ENCODE measurements at regions not wholly inside any gene's neighbourhood (a gene's known extent, or its start where the extent isn't known, plus 50 kb on each side); places are given as distances from the start of the nearest gene placed in this dataset.
A peak's percentile ranks its signal among the peaks of the same experiment; 100 is the strongest.
"Not testable (repeated sequence)": the region's sequence is repeated elsewhere in the genome, so short reads cannot be mapped to it uniquely, and the experiment has no call there.

- DNase-seq, result no peak
Measured at GRCh38 chr5:112112346-112112745, 306.7 kb downstream of the EPB41L4A start.

- peak; percentile 11 for DNase-seq
Measured at GRCh38 chr5:112109331-112110007, 309.6 kb downstream of the EPB41L4A start.

- no peak for DNase-seq
Measured at GRCh38 chr5:112106878-112107277, 312.2 kb downstream of the EPB41L4A start.

DNA sequence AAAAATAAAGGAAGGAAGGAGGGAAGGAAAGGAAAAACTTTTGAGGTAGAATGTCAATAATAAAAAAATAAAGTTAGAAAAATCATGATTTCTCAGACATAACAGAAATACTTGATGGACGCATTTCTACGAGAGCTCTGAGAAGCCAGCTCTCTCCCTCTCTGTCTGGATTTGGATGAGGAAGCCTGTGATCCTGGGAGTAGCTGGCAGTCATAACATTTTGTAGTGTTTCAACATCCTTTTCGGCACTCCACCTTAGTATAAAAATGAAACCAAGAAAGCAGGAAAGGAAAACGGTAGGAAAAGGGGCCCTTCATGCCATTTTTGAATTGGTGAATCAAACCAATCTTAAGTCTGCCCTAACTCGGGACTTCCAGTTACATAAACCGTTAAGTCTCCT lies 321.3 kb downstream of the EPB41L4A start:
- no peak for DNase-seq

DNA sequence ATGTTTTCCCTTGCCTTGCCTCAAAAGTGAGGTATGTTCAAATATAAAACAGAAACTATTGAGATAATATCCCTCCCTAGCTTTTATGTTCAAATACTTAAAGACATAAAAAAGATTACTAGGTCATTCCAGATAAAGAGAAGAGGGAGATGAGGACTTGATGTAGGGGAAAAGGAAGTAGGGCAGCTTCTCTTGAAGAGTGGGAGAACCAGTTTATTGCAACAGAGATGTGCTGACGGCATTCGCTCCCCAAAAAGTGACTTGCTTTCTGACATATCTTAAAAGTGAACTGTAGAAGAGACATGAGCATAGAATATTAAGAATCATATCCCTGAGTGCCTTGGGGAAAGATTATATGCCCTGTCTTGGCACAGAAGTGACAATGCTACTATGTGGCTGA lies 330.2 kb upstream of the NREP start:
- DNase-seq, result no peak

DNA sequence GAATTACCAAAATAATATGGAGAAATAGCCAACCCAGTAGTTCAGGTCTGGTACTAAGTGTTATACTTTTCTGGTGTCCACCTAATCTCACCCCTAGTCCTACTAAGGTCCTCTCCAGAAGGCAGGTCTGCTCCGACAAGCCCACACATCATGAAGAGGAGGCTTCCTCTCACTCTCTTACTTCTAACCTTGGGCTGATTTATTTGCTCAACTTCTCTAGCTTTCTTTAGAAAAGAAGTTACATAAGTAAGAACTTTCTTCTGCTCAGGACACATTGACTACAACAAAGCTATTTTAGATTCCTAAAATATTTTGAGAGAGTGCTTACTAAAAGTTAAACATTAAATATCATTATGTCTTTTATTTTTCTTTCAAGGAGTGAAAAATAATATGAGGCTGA lies 329.7 kb upstream of the NREP start:
- DNase-seq, result no peak

- DNase-seq, result no peak
Measured at GRCh38 chr5:112084149-112084548, 327.2 kb upstream of the NREP start.

GRCh38 chr5:112083623-112084022 lies 326.6 kb upstream of the NREP start:
- DNase-seq, result no peak

DNA sequence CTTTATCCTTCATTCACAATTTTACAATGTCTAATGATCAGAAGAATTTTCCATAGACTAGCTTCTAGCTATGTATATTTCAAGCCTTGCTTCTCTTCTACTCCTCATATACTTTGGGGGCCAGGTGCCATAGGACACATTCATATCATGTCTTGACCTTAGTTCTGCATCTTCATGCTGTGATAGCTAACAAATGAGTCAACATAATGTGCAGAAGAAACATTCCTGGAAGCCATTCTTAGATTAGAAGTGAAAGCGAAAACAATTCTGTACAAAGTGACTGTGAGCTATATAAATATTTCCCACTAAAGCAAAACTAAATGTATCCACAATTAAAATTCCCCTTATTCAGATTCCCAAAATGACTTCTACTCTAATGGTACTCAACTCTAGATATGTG lies 320.2 kb upstream of the NREP start:
- no peak for DNase-seq

GRCh38 chr5:112070022-112070421 lies 313.0 kb upstream of the NREP start:
- no peak for DNase-seq

DNA sequence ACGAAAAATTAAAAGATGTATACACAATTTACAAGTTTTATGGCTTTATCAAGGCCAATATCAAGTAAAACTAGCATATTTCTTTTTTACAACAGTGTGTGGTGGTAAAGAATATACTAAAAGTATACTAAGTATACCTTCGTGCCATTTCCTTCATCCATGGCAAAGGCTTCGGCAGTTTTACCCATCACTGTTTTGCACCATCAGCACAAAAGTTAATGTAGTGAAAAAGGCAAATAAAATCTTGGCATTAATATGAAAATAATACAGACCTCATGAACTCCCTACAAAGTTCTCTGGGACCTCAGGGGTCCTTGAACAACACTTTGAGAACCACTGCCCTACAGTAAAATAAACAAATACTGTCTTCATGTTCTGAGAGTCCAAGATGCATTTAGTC lies 312.3 kb upstream of the NREP start:
- no peak for DNase-seq

GRCh38 chr5:112068593-112068992 lies 311.6 kb upstream of the NREP start:
- no peak for DNase-seq

GRCh38 chr5:112065781-112066180 lies 308.8 kb upstream of the NREP start:
- DNase-seq, result no peak

DNA sequence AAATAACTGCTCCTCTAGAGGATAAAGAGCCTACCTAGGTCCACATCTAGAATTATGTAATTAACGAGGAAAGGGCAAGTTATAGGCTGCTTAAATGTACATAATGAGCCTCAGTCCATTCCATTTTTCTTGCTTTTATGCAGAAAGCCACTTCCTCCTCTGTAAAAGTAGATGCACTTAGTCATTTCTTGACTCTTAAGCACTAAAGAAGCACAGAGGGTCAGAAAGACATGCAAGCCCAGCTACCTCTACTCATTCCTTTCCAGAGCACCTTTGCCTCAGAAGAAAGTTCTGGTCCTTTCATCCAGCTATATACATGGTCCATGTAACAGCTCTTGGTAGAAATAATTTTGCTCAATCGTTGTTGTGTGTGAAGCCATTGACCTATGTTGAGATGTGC lies 308.0 kb upstream of the NREP start:
- no peak for DNase-seq

DNA sequence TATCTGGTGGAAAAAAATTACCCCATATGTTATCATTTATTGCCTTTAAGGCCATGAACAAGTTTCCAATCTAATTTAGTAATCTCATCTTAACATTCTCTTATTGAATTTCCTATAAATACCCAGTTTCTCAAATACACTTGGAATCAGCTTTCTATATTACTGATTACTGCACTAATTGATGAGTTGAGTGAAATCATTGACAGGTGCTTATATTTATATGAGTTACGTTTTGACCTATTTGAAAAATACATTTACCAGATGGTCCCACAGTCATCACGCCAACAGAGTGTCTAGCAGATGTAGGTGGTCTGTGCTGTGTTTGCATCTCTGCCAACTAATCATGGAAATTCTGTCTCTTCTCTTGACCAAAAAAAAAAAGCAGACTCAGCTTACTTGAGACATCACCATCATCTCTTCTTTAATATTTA lies 307.3 kb upstream of the NREP start:
- DNase-seq, result peak; percentile 35

DNA sequence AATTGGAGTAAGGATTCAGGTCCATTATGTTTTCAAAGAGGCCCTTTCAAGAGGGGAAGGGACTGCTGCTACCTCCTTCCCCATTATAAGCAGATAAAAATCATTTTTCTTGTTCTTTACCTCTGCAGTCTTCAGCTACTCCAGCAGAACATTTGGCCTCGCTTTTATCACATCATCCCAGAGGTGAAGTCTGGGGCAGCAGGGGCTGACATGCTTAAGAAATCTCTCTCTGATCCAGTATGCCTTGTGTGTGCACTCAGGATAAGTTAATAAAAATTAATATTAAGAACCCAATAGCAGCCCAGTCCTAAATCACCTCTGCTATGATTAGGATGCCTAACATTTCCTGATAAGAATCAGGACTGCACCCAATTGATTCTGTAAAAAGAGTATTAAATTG lies 306.9 kb upstream of the NREP start:
- no peak for DNase-seq

GRCh38 chr5:112063191-112063590 lies 306.2 kb upstream of the NREP start:
- no peak for DNase-seq

- no peak for DNase-seq
Measured at GRCh38 chr5:112062181-112062580, 305.2 kb upstream of the NREP start.

DNA sequence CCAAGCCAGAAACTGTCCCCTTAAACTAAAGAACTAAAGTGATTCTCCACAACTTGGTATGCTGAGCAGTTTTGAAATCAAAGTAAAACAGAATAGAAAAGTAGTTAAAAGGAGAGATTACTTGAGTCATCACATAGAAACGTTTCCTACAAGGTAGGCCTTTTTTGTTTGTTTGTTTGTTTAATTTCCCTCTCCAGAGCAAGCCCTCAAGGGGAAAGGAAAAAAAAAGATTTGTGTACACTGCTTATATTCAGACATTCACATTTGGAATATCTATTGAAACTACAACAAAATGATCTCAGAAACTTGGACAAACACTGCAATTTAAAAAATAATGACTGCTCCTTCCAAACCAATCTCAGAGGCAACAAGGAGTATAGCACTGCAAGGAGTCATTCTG lies 304.7 kb upstream of the NREP start:
- no peak for DNase-seq

DNA sequence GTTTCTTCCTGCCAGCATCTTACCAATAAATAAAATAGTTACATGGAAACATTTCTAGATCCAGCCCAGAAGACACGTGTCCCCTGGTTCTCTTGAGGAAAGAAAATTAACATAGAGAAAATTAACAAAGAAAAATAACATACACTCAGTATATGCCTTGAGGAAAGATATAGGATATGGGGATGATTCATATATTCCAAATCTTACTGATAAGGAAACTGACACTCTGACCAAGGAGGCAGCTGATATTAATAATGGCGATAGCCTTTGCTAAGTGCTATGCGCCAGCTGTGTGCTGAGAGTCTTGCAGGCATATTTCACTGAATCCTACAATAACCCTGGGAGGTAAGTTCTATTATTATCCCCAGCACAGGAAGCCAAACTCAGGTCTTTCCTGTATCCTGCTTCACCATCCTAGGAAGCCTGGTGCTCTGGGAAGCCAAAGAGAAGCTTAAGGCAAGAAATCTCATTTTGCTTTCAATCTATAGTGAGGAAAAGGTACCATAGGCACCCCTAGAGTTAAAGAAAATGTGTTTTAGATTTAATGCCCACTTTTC lies 302.7 kb upstream of the NREP start:
- DNase-seq, result no peak

DNA sequence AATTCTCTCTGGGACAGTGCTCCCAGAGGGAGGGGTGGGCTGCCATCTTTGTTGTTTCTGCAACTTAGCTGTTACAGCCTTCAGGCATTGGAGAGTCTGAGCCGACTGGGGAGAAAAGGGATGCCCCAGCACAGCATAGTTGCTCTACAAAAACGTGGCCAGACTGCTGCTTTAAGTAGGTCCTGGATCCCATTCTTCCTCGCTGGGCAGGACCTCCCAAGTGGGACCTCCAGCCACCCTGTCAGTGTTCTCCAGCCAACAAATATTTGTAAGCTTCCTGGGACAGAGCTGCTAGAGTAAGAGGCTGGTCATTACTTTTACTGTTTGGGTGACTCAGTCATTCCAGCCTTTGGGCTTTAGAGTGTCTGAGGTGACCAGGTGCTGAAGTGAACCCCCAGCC lies 292.7 kb upstream of the NREP start:
- DNase-seq, result no peak

GRCh38 chr5:112036206-112036605 lies 279.2 kb upstream of the NREP start:
- no peak for DNase-seq

GRCh38 chr5:112034421-112034979 lies 277.5 kb upstream of the NREP start:
- no peak for DNase-seq

- not testable (repeated sequence) for DNase-seq
Measured at GRCh38 chr5:112026879-112027278, 269.9 kb upstream of the NREP start.

GRCh38 chr5:112025757-112026156 lies 268.8 kb upstream of the NREP start:
- no peak for DNase-seq
